Midbrain (tissue), 1 donor: ENCODE measurements at regions not wholly inside any gene's neighbourhood (a gene's known extent, or its start where the extent isn't known, plus 50 kb on each side); places are given as distances from the start of the nearest gene placed in this dataset.

ENCODE experiments used
- DNase-seq: peaks from one replicate; lab custom pipeline; 2025; lab: John Stamatoyannopoulos, UW

DNA sequence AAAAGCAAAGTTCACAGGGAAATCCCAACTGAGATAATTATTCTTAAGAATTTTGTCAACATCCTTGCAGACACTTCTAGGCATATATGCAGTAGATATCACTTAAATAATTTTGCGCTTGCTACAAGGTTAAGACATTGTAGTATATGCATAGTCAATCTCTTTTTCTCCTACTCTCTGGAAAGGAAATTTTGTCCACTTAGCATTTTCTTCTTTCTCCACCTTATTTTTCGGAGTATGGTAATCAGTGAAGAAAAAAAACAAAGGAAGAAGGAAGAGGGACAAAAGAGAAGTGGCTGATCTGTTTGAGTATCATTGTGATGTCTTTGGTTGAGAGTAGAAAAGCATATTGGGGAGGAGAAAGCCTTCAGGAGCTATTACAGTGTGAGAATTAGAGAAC, 104.6 kb downstream of the LACC1 start:
- DNase-seq = no peak

DNA sequence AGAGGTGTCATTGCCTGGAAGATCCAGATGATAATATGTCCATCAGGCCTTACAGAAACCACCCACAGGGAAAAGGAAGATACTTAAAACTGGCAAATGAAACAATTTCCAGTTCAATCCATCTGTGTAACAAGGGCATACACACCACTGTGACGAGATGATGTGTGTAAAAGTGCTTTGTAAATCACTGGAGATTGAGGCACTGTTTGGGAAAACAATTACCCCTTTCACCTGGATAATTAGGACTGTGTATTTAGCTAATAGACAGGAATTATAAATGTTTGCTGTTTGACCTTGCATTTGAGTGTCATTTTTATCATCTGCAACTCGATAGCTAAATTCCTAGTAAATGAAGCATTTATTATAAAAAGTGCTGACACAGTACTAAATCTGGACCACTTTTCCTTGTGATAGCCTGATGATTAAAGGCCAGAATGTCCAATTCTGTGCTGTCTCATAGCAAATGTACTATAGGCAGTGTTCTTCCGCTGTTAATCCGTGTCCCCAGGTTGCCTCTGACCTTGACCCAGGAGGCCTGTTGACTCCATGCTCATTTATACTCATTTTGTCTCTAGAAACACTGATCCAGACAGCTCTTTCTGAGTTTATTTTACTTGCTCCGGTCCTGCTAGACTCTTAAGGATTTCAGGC, 105.8 kb downstream of the LACC1 start:
- no peak for DNase-seq

DNA sequence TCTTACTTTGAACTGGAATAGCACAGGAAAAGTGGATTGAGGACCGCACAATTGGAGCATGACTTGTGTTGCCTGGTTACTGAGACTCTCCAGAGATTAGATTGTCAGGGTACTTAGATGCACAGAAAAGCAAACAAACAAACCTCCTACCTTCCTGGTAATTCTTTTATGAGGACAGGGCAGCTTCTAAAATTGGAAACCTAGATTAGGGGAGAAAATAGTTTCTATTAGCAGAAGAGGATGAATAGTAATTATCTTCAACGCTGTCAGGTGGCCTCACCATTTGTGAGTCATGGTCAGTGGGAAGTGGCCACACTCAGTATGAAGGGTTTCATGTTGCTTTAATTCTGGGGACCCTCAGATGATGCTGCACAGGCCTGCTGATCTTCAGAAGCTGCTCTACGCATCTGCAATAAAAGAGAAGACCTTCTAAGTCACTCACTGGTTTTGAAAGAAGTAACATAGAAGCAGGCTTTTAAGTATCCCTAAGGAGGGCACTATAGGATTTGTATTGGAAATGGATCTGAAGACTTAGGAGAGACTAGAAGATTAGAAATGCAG, 106.8 kb downstream of the LACC1 start:
- DNase-seq = no peak

DNA sequence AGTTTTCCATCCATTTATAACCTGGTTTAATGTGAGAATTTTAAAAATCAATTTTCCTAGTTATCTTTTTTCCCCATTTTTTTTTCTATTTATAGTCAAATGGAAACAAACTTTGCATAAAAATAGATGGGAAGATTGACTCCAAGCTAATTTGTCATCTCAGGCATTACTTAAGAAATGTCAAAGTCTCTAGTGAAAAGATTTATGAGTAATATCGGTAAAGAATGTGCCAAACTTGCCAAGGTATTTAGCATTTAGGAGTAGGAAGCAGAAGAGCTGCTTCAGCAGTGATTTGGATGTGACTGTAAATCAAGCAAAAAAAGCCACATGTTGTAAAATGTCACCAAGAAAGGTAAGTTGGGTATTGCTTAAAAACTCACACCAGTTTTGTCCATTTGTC, 108.6 kb downstream of the LACC1 start:
- no peak for DNase-seq

DNA sequence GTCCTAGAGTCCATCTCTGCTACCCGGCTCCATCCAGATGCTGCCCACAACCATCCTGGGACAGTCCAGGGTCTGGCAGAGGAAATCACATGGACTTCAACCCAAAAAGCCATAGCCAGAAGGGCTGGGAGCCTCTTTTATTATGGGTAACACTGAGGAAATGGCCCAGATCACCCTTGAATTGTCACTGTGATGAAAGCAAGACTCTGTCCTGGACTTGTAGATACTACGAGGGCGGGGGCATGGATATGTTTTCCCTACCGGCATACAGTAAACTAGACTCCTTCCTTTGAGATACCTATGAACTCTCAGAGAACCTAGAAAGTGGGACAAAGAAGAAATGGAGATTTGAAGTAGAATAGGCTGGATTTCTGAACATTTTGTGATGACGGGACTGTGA, 110.3 kb downstream of the LACC1 start:
- no peak for DNase-seq

DNA sequence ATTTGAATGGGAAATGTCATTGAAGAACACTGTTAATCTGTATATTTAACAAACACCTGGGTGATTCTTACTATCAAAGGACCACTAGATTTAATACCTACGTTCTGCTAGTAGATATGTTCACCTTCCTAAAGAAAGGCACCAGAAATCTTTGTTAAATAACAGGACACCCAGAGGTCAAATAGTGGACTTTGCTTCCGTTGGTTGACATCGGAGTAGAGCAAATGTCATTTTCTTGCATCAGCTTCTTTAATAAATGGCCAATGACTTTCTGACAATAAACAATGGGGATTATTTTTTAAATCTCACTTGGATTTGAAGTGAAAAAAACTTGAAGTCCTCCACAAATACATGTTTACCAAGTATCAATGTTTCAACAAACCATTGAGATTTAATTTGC, 111.1 kb downstream of the LACC1 start:
- DNase-seq = no peak

DNA sequence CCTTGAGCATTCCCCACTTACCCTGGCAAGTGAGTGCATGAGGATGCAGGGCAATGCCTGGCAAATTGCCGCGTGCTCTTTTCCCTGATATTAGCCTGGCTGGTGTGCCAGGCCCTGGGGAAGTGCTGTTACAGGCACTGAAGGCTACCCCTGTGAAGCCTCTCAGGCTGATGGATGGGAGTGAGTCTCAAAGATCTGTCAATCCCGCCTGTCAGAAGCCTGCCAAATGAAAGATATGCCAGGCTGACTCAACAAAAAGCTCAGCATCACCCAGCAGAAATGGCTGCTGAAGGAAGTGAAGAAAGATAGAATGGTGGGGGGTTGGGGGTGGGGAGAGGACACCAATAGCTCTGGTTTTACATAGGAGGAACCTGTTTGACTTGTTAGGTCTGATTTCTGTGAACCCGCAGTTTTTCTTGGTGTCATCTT, 112.1 kb downstream of the LACC1 start:
- no peak for DNase-seq

DNA sequence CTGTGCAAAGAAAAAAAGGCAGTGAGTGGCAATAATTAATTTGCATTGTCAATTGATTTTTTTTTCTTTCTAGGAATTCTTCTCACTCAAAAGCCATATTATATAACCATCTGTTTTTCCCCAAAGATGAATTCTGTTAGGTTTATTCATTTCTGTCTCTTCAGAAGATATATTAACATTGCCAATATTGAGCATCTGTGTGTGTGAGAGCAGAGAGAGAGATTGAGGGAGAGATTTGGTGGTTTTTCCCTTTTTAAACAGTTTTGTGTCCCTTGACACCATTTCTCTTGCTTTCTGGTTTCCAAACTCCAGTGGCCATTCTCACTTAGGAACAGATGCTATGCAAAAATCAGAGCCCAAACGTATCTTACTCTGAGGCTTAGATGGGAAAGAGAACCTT, 112.5 kb downstream of the LACC1 start:
- DNase-seq = no peak

DNA sequence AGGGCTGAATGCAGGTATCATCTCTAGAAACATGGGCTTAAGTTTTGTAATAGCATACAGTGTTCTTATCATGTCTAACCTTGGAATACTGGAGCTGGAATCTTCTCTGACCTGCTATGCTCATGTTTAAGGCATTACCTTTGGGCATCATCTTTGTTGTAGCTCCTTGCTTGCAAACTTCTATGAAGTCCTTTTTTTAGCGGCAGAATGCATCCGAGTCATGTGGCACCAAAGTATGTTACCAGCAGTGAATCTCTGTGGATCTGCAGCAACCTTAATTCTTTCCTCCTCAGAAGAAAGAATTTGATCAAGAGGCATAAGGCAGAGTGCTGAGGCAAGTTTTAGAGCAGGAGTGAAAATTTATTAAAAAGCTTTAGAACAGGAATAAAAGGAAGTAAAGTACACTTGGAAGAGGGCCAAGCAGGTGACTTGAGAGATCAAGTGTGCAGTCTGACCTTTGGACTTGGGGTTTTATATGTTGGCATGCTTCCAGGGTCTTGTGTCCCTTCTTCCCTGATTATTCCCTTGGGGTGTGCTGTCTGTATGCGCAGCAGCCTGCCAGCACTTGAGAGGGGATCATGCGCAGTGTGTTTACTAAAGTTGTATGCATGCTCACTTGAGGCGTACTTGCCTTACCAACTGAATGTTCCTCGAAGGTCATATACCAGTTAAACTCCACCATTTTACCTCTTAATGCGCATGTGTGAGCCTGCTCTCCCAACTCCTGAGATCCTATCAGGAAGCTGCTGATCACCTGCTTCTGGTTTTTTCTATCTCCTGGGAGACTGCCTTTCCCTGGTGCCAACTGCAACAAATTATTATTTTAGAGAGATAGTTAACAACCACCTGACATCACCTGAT, 115.5 kb downstream of the LACC1 start:
- no peak for DNase-seq

DNA sequence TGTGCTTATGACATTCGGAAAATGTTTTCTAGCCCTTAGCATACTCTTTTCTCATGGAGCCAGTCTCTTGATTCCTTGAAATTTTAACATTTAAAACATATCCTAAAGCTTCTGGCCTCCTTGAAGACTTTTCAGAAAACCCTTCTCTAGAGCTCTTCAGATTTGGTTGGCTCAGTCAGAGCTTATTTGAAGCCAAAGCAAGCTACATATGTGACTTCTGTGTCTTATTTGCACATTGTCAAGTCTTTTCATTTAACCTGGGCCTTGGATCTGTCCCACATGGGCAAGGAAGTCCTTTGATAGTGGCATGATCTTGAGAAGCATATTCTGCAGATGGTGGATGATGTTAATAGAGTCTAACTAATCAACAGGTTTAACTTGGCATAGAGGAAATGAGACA, 116.5 kb downstream of the LACC1 start:
- no peak for DNase-seq

DNA sequence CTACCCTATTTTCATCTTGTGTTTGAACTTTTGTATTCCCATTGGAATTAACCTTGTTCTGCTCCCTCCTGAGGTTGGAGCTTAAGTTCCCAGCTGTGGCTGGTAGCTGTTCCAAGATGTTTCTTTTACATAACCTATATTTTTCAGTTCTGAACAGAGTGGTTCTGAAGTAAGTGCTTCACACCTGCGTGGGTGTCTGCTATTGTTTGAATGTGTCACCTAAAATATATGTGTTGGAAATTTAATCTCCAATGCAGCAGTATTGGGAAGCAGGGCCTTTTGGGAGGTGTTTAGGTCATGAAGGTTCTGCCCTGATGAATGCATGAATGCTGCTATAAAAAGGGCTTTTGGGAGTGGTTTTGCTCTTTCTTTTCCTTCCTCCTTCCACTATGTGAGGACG, 123.8 kb downstream of the LACC1 start:
- DNase-seq = no peak

DNA sequence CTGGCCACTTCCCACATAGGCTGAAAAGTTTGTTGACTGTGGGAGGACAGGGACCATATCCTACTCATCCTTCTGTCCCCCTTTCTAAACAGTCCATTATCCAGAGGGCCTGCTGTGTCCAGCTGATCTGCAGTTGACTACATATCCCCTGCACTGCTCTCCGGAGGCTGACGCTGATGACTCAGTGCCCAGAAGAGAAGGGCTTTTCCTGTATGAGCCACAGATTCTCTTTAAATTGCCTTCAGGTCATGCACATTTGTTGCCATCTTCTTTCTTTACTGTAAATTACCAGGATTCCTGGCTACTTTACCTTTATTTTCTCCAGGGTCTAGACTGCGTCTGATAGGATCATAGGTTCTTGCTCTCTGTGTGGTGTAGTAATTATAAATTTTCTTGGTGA, 125.2 kb downstream of the LACC1 start:
- DNase-seq = no peak

DNA sequence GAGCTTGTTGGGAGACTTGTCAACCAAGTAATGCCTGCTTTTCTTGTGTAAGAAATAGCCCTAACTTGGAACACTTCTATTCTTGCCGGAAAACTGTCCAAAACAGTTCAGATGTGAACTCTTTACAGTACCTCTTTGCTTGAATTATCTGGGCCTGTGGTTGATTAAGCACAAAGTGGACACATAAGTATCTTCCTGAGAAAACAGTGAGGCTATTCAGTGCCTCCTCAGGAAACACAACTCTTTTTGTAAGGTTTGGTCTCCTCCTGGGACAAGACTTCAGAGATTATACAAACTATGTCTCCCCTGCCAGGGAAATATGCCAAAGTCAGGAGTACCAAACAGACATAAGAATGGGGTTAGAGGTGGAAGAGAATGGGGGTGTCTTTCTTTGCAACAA, 127.7 kb downstream of the LACC1 start:
- DNase-seq = no peak

DNA sequence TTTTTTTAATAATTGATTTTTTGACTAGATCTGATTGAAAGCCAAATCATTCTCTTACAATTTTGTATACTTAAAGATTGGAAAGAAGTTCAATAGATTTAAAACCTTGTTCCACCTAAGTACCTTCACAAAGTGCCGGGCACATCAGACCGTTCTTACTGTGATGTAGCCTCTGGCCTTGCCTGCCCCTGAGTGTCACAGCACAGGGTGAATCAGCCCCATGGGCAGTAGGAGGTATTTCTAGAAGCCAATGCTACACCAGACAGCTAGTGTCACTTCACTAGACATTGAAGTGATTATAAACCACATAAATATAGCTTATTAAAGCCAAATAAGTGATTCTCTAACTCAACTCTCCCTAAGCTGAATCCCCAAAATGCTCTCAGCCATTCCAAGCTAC, 131.3 kb downstream of the LACC1 start:
- DNase-seq = no peak

DNA sequence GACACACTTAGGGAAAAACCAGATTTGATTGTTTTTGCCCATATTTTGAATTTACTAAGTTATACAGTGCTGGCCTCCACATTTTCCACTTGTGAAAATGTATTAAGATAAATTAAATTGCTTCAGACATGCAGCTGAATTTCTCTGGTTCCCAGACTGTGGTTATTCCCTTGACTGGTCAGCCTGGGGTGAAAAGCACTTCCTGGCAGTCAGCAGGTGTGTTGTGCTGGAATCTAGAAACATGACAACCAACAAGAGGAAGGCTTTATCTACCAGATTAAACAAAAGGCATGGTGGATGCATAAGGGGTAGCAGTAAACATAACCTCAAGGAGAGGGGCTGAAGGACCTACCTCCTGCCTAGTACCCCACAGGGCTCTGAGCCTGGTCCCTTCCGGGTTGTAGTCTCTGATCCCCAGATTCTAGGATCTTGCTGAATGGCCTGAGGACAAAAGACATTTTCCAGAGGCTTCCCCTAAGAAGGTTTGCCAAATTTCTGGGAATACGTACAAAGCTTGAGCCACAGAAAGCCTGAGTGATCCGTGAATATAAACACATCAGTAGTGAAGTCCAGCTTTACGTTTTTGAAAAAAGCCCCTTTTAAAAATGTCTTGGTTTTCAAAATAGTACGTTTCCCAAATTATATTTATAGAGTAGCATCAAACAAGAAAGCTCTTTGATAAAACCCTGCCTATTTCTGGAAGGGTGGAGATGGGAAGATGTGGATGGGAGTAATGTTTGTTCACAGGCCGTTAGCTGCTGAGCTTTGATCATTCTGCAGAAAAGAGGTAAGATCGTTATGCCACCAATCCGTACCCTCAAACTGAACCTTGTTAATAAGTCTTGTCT, 133.4 kb downstream of the LACC1 start:
- DNase-seq = no peak

DNA sequence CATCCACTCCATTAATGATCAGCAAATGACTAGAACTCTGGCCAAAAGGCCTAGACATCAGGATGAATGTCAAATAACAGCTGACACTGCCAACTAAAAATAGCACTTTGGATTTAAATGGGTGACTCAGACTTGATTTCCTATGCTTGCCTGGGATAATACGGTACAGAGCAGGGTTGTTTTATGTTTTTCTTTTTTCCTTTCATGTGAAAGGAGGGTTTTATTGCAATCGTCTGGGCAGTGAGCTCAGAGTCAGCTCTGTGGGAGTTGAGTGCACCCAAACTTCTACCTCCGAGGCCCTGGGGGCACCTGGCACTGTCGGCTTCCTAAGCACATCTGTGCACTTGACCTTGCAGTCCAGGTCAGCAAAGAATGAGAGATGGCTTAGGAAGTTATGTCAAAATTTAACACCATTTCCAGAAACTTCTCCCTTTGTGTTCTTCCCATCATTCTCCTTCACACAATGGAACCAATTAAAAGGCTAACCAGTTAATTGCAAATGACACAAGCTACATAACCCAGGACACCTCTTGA, 134.1 kb downstream of the LACC1 start:
- no peak for DNase-seq

DNA sequence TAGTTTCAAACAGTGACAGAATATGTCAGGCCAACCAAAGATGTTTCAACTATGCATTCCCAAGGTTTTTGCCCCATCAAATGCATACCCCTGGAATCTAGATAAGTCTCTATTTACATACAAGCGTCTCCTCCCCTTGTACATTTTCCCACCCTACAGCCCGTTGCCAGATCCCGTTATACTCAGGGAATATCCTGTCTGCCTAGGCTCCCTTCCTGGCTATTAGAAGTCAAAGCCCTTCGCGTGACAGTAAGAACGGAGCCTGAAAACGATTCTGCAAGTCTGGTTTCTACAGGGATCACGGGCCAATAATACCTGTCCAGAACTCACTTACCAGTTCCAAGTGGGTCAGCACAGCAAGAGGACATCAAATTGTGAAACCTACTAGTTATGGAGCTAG, 134.8 kb downstream of the LACC1 start:
- DNase-seq = no peak

DNA sequence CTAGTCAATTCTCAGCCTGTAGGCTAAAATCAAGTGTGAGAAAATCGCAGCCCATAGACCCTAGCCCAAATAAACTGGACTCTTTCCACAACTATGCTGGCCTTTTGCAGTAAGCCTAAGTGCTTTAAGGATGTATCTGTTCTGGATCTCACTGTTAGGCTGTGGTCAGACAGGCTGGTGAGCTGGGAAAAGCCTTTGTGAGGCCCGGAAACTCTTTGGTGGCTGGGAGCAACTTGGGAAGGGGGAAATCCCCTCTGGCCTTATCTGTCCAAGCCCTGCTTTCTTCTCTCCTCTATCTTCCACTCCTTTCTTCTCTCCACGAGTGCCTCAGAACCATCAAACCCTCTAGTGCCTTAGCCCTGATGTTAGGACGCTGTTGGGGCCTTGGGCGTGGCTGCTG, 135.4 kb downstream of the LACC1 start:
- no peak for DNase-seq

DNA sequence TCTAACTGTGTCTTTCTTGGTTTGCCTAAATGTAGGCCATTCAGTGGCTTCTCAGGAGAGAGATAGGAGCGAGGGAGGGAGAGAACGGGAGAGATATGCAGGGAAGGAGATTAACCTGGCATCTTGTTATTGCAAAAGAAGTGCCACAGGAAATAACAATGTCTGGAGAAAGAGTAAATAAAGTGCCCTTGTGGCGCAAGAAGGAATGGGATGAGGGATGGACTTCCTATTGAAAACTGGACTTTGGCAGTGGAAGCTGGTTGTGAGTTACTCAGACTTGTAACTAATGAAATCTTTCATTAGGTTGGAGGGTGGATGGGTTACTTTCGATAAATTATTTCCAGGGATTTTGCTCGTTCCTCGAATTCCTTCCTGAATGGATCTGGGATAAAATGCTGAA, 136.1 kb downstream of the LACC1 start:
- no peak for DNase-seq

DNA sequence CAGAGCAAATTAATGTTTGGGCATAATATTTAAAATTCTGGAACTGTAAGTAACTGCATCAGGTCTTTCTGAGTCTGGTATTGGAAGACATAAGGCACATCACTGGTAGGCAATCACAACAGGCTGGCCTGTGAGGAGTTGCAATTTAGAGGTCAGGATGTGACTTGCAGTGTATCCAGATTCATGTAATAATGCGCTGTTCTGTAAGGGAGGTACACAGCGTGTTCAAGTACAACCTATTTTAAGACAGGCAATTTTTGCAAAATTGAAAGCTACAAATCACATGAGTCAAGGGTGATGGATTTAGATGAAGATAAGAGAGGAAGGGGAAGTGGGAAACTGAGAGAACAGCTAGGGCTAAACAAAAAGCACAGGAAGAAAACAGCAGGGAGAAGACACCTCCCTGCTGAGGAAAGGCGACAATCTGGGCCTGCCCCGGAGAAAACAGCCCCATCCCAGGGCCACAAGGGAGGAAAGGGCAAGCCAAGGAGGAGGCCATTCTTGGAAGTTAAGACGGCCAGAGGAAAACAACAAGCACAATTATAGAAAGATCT, 138.1 kb downstream of the LACC1 start:
- DNase-seq = no peak

DNA sequence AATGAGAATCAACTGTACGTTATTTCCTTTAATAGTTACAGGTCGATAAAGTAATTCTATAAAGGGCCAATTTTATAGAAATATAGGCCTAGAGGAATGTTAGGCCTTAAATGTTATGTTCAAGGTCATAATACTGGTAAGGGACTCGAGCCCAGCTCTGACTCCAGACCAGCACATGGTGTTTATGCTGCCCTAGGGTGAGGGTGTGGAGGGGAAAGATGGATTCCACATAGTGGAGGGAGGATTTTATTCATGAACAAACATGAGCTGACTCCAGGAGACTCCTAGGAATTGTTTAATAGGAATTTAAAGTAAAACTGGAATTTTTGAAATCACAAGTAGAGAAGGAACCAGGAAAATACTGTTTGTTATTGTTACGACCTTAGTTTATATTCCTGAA, 139.9 kb downstream of the LACC1 start:
- DNase-seq = no peak

DNA sequence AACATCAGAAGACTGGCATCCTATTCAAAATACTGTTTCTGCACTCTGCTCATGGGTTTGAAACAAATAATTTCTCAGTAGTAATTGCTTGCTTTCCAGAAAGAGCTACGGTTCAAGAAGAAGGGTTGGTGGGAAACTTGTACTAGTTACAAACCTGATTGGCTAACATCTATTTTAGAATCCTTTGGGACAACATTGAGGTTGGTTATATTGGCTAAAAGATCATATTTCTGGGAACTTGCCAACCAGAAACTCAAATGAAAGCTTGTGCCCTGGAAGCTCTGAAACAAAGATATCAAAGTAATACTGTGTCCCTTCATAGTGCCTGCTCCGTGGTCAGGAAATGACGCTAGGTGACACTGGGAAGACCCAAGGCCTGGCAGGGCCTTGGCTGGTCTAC, 141.7 kb downstream of the LACC1 start:
- DNase-seq = no peak
